ENCODE measurements at regions not wholly inside any gene's neighbourhood (a gene's known extent, or its start where the extent isn't known, plus 50 kb on each side); places are given as distances from the start of the nearest gene placed in this dataset.
"Not testable (repeated sequence)": the region's sequence is repeated elsewhere in the genome, so short reads cannot be mapped to it uniquely, and the experiment has no call there.

DNA sequence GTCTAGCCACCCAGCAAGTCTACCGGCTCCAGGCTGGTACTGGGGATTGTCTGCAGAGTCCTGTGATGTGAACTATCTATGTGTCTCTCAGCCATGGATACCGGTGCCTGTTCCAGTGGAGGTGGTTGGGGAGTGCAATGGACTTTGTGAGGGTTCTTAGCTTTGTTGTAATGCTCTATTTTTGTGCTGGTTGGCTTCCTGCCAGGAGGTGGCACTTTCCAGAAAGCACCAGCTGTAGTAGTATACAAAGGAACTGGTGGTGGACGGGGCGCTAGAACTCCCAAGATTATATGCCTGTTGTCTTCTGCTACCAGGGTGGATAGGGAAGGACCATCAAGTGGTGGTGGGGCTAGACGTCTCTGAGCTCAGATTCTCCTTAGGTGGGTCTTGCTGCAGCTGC lies 306.4 kb upstream of the POF1B start:
- no peaks in the 10 kb centered on the region for H3K4me1 ChIP-seq
- TF ChIP-seq, protein P1, sequence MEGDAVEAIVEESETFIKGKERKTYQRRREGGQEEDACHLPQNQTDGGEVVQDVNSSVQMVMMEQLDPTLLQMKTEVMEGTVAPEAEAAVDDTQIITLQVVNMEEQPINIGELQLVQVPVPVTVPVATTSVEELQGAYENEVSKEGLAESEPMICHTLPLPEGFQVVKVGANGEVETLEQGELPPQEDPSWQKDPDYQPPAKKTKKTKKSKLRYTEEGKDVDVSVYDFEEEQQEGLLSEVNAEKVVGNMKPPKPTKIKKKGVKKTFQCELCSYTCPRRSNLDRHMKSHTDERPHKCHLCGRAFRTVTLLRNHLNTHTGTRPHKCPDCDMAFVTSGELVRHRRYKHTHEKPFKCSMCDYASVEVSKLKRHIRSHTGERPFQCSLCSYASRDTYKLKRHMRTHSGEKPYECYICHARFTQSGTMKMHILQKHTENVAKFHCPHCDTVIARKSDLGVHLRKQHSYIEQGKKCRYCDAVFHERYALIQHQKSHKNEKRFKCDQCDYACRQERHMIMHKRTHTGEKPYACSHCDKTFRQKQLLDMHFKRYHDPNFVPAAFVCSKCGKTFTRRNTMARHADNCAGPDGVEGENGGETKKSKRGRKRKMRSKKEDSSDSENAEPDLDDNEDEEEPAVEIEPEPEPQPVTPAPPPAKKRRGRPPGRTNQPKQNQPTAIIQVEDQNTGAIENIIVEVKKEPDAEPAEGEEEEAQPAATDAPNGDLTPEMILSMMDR (IDR thresholded peaks at IDR 0.05): no peak

DNA sequence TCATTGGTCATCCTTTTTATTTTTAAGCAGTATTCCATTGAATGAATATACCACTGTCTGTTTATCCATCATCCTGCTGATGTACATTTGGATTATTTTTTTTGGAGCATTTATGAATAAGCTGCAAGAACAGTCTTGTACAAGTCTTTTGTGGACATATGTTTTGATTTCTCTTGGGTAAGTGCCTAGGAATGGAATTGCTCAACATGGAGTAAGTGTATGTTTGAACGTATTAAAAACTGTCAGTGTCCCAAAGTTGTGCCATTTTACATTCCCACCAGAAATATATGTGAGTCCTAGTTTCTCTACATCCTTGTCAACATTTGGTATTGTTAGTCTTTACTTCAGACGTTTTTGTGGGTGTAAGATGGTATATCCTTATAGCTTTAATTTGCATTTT lies 287.0 kb upstream of the POF1B start:
- H3K4me2 ChIP-seq (ENCODE audit: low read length): no peak overlapping the region
- no peak overlapping the region for H3K27ac ChIP-seq
- no peak overlapping the region for H3K4me3 ChIP-seq (ENCODE audit: low read depth, low read length)
- H3K9ac ChIP-seq: no peak overlapping the region
- H3K9me3 ChIP-seq (ENCODE audit: control insufficient read depth, low read length): no peaks in the 10 kb centered on the region
- no peaks in the 10 kb centered on the region for H3K4me1 ChIP-seq
- H3K36me3 ChIP-seq (ENCODE audit: control insufficient read depth, insufficient read depth, low read length): no peaks in the 10 kb centered on the region
- TF ChIP-seq, protein P1 (IDR thresholded peaks at IDR 0.05): no peak
- no peaks in the 10 kb centered on the region for H3K79me2 ChIP-seq
- no peak overlapping the region for H2AFZ ChIP-seq
- H3K27me3 ChIP-seq (ENCODE audit: control insufficient read depth, insufficient read depth, low read length): no peaks in the 10 kb centered on the region

More for the DNA sequence above, 306.4 kb upstream of the POF1B start:
- no peak overlapping the region for H3K4me3 ChIP-seq (ENCODE audit: low read depth, low read length)
- H2AFZ ChIP-seq: no peak overlapping the region
- no peak overlapping the region for H3K27ac ChIP-seq
- no peaks in the 10 kb centered on the region for H3K9me3 ChIP-seq (ENCODE audit: control insufficient read depth, low read length)
- H3K79me2 ChIP-seq: no peaks in the 10 kb centered on the region
- no peak overlapping the region for H3K9ac ChIP-seq
- H3K27me3 ChIP-seq (ENCODE audit: control insufficient read depth, insufficient read depth, low read length): no peaks in the 10 kb centered on the region
- no peak overlapping the region for H3K4me2 ChIP-seq (ENCODE audit: low read length)
- no peaks in the 10 kb centered on the region for H3K36me3 ChIP-seq (ENCODE audit: control insufficient read depth, insufficient read depth, low read length)

DNA sequence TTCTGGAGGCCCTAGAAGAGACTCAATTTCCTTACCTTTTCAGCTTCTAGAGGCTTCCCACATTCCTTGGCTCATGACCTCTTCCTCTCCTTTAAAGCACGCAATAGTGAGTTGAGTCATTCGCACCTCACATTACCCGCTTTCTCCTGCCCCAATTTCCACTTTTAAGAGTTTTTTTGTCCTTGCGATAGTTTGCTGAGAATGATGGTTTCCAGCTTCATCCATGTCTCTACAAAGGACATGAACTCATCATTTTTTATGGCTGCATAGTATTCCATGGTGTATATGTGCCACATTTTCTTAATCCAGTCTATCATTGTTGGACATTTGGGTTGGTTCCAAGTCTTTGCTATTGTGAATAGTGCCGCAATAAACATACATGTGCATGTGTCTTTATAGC lies 284.5 kb upstream of the POF1B start:
- not testable (repeated sequence) for H3K4me1 ChIP-seq; H3K9ac ChIP-seq; H3K4me2 ChIP-seq (ENCODE audit: low read length); H3K9me3 ChIP-seq (ENCODE audit: control insufficient read depth, low read length); H2AFZ ChIP-seq; H3K36me3 ChIP-seq (ENCODE audit: control insufficient read depth, insufficient read depth, low read length); H3K27me3 ChIP-seq (ENCODE audit: control insufficient read depth, insufficient read depth, low read length); H3K4me3 ChIP-seq (ENCODE audit: low read depth, low read length); H3K27ac ChIP-seq; H3K79me2 ChIP-seq

DNA sequence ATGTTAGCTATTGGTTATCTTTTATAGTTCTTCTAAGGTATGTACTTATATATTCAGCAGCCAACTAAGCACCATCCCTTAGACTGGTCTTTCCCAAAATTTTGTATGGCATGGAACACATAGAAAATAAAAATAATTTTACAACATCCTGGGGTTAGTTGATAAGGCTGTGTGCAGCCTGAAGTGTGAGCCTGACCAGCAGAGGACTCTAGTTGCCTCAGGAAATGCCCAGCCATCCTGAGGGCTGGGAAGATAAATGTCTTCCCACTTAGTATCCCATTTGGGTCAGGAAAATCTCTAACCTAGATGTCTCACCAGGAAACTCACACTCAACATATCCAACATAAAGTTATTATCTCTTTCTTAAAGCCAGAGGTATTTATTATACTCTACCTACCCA lies 251.4 kb upstream of the POF1B start:
- Histone ChIP-seq H3K9ac (no peak overlapping the region), H3K4me2 (ENCODE audit: low read length) (no peak overlapping the region), H3K79me2 (no peaks in the 10 kb centered on the region), H2AFZ (no peak overlapping the region), H3K36me3 (ENCODE audit: control insufficient read depth, insufficient read depth, low read length) (no peaks in the 10 kb centered on the region), H3K4me1 (no peaks in the 10 kb centered on the region), H3K4me3 (ENCODE audit: low read depth, low read length) (no peak overlapping the region), H3K27me3 (ENCODE audit: control insufficient read depth, insufficient read depth, low read length) (no peaks in the 10 kb centered on the region), H3K9me3 (ENCODE audit: control insufficient read depth, low read length) (no peaks in the 10 kb centered on the region), H3K27ac (no peak overlapping the region)
- TF ChIP-seq, protein P1 (IDR thresholded peaks at IDR 0.05): no peak

DNA sequence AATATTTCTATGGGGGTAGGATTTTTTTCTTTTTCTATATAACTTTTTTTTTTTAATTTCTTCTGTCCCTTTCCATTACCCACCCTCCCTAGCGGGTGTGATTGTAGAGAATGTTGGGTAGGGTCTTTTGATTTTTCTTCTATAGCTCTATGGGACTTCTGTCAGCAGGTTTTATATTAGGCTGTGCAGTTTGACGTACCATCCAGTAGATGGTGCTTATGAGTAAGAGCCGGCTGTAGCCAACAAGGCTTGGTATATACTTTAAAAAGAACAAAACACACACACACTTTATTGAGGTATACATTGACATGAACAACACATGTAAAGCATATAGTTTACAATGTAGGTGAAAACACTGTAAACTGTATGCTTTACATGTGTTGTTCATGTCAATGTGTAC lies 247.9 kb upstream of the POF1B start:
- no peaks in the 10 kb centered on the region for H3K36me3 ChIP-seq (ENCODE audit: control insufficient read depth, insufficient read depth, low read length)
- no peaks in the 10 kb centered on the region for H3K27me3 ChIP-seq (ENCODE audit: control insufficient read depth, insufficient read depth, low read length)
- H3K27ac ChIP-seq: no peak overlapping the region
- H3K79me2 ChIP-seq: no peaks in the 10 kb centered on the region
- TF ChIP-seq, protein P1 (IDR thresholded peaks at IDR 0.05): no peak
- no peaks in the 10 kb centered on the region for H3K9me3 ChIP-seq (ENCODE audit: control insufficient read depth, low read length)
- no peak overlapping the region for H2AFZ ChIP-seq
- no peaks in the 10 kb centered on the region for H3K4me1 ChIP-seq
- no peak overlapping the region for H3K4me3 ChIP-seq (ENCODE audit: low read depth, low read length)
- no peak overlapping the region for H3K4me2 ChIP-seq (ENCODE audit: low read length)
- no peak overlapping the region for H3K9ac ChIP-seq
